CD14-positive monocyte (primary cell): ENCODE measurements at regions not wholly inside any gene's neighbourhood (a gene's known extent, or its start where the extent isn't known, plus 50 kb on each side); places are given as distances from the start of the nearest gene placed in this dataset.

ENCODE experiments used
- DNase-seq, 3 donors: peaks; one replicate each; pipeline ENCODE4 v3.0.0-alpha.2; 2011 to 2022
- H2AFZ ChIP-seq: 2 replicates; pipeline ENCODE4 v1.6.0; 2012; ENCODE audit warnings: mild to moderate bottlenecking, low read depth, low read length, inconsistent platforms; ENCODE audit not compliant: insufficient read depth, poor library complexity, severe bottlenecking
- H3K27ac ChIP-seq, 2 donors: 1 replicate in 1 of 2; 2 replicates in 1 of 2; pipeline ENCODE4 v1.5.1; 2012 to 2013; ENCODE audit warnings: low read length in 2 of 2, control low read depth in 1 of 2, inconsistent platforms in 1 of 2, low read depth in 1 of 2, mild to moderate bottlenecking in 1 of 2
- H3K27me3 ChIP-seq, 2 donors: one replicate each; pipeline versions ENCODE4 v1.6.0 to v1.6.1; 2011 to 2013; ENCODE audit warnings: low read length in 2 of 2; ENCODE audit not compliant: control insufficient read depth in 2 of 2, insufficient read depth in 2 of 2
- H3K36me3 ChIP-seq, 2 donors: replicated peaks in 1 of 2; 1 replicate in 1 of 2; 2 replicates in 1 of 2; pipeline versions ENCODE4 v1.5.1 to v1.6.1; 2012 to 2013; ENCODE audit warnings: low read length in 2 of 2, control low read depth in 1 of 2, inconsistent platforms in 1 of 2, mild to moderate bottlenecking in 1 of 2; ENCODE audit not compliant: insufficient read depth in 2 of 2, control insufficient read depth in 1 of 2
- H3K4me1 ChIP-seq, 2 donors: 1 replicate in 1 of 2; 2 replicates in 1 of 2; pipeline versions ENCODE4 v1.5.1 to v1.6.1; 2012 to 2013; ENCODE audit warnings: low read length in 2 of 2, control low read depth in 1 of 2, inconsistent platforms in 1 of 2, mild to moderate bottlenecking in 1 of 2, moderate library complexity in 1 of 2; ENCODE audit not compliant: insufficient read depth in 2 of 2, control insufficient read depth in 1 of 2
- H3K4me2 ChIP-seq: replicated peaks from 2 replicates; pipeline ENCODE3; 2012; ENCODE audit warnings: low read length, moderate library complexity, mild to moderate bottlenecking; ENCODE audit not compliant: poor library complexity, severe bottlenecking; ENCODE audit errors: extremely low read depth
- H3K4me3 ChIP-seq, 3 experiments: fragments of 200-600 bp in 1 of 3; sonication (generic) in 1 of 3; replicated peaks in 1 of 3; 1 replicate in 2 of 3; 2 replicates in 1 of 3; pipeline ENCODE4 v1.5.1; 2011 to 2013; ENCODE audit warnings: low read length in 3 of 3, mild to moderate bottlenecking in 3 of 3, control low read depth in 2 of 3, low read depth in 2 of 3, inconsistent platforms in 1 of 3, moderate library complexity in 1 of 3
- H3K79me2 ChIP-seq: 2 replicates; pipeline ENCODE4 v1.6.0; 2012; ENCODE audit warnings: mild to moderate bottlenecking, control low read depth, inconsistent platforms, low read length, moderate library complexity; ENCODE audit not compliant: insufficient read depth
- H3K9ac ChIP-seq: 2 replicates; pipeline ENCODE4 v1.6.0; 2017; ENCODE audit warnings: low read length, mild to moderate bottlenecking; ENCODE audit not compliant: insufficient read depth, poor library complexity, severe bottlenecking
- H3K9me3 ChIP-seq, 2 donors: replicated peaks in 1 of 2; 1 replicate in 1 of 2; 2 replicates in 1 of 2; pipeline versions ENCODE4 v1.5.1 to v1.6.1; 2012 to 2013; ENCODE audit warnings: low read length in 2 of 2, control low read depth in 1 of 2; ENCODE audit not compliant: control insufficient read depth in 1 of 2, insufficient read depth in 1 of 2
- H4K20me1 ChIP-seq: 2 replicates; pipeline ENCODE4 v1.6.0; 2012; ENCODE audit warnings: mild to moderate bottlenecking, low read length, control low read depth, moderate library complexity; ENCODE audit not compliant: insufficient read depth
- H3K27ac Mint-ChIP-seq, 7 donors: one replicate each; pipeline ENCODE4 v1.8.0; 2020; ENCODE audit warnings: mild to moderate bottlenecking in 7 of 7, mixed read lengths in 7 of 7, moderate library complexity in 6 of 7, inconsistent platforms in 2 of 7
- H3K27me3 Mint-ChIP-seq, 3 donors: one replicate each; pipeline ENCODE4 v1.8.0; 2021 to 2022; ENCODE audit warnings: low read depth in 3 of 3, mild to moderate bottlenecking in 3 of 3, mixed read lengths in 3 of 3, moderate library complexity in 3 of 3, inconsistent platforms in 1 of 3
- H3K36me3 Mint-ChIP-seq, 2 donors: one replicate each; pipeline ENCODE4 v1.8.0; 2020; ENCODE audit warnings: mixed read lengths in 2 of 2, inconsistent platforms in 1 of 2, mild to moderate bottlenecking in 1 of 2
- H3K4me1 Mint-ChIP-seq: one replicate; pipeline ENCODE4 v1.8.0; 2020; ENCODE audit warnings: mild to moderate bottlenecking, mixed read lengths
- H3K4me3 Mint-ChIP-seq, 2 donors: one replicate each; pipeline ENCODE4 v1.8.0; 2020; ENCODE audit warnings: mild to moderate bottlenecking in 2 of 2, mixed read lengths in 2 of 2, moderate library complexity in 1 of 2
- H3K9me3 Mint-ChIP-seq, 7 donors: one replicate each; pipeline ENCODE4 v1.8.0; 2020 to 2022; ENCODE audit warnings: mixed read lengths in 7 of 7, mild to moderate bottlenecking in 6 of 7, moderate library complexity in 6 of 7, inconsistent platforms in 2 of 7
- WGBS: methylation state at CpG from one replicate; pipeline ENCODE4 v1.1.5; 2013; ENCODE audit warnings: missing lambda C conversion rate; ENCODE audit not compliant: insufficient coverage; 5-methylcytosine and 5-hydroxymethylcytosine counted together
- intact Hi-C, 2 donors: fragments of 100-400 bp; cut with micrococcal nuclease; formaldehyde crosslinking; loops; one replicate each; pipeline versions ENCODE4 v1.15.0 to v1.15.1; 2023
- TF ChIP-seq, protein P1 (sequence below): fragments of 200-600 bp; IDR thresholded peaks from one replicate; pipeline ENCODE4 v1.8.0; 2022; ENCODE audit warnings: antibody characterized with exemption, mild to moderate bottlenecking

GRCh38 chr5:3680821-3681220 lies 85.2 kb downstream of the IRX1 start:
- Mint-ChIP-seq H3K9me3 (peaks cover 4 to 14% (median 8%) of the 10 kb centered on the region in 7 donors), H3K27me3 (peaks cover 0 to 3% (median 2%) of the 10 kb centered on the region in 3 donors), H3K4me3 (no peak overlapping the region), H3K36me3 (no peaks in the 10 kb centered on the region), H3K27ac (no peak overlapping the region), H3K4me1 (no peaks in the 10 kb centered on the region)
- TF ChIP-seq, protein P1, sequence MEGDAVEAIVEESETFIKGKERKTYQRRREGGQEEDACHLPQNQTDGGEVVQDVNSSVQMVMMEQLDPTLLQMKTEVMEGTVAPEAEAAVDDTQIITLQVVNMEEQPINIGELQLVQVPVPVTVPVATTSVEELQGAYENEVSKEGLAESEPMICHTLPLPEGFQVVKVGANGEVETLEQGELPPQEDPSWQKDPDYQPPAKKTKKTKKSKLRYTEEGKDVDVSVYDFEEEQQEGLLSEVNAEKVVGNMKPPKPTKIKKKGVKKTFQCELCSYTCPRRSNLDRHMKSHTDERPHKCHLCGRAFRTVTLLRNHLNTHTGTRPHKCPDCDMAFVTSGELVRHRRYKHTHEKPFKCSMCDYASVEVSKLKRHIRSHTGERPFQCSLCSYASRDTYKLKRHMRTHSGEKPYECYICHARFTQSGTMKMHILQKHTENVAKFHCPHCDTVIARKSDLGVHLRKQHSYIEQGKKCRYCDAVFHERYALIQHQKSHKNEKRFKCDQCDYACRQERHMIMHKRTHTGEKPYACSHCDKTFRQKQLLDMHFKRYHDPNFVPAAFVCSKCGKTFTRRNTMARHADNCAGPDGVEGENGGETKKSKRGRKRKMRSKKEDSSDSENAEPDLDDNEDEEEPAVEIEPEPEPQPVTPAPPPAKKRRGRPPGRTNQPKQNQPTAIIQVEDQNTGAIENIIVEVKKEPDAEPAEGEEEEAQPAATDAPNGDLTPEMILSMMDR: no peak
- no peaks in the 10 kb centered on the region for H3K27me3 ChIP-seq
- H3K9me3 ChIP-seq: no peaks in the 10 kb centered on the region
- no peak overlapping the region for H3K4me3 ChIP-seq
- no peaks in the 10 kb centered on the region for H4K20me1 ChIP-seq
- H3K4me1 ChIP-seq: no peaks in the 10 kb centered on the region
- WGBS: no CpG with 5 or more reads among the region's 5 CpGs
- intact Hi-C loops: no loop called here
- H3K36me3 ChIP-seq: no peaks in the 10 kb centered on the region
- H2AFZ ChIP-seq: no peak overlapping the region
- H3K4me2 ChIP-seq: no peak overlapping the region
- DNase-seq: no peak
- H3K27ac ChIP-seq: no peak overlapping the region
- no peaks in the 10 kb centered on the region for H3K79me2 ChIP-seq
- no peak overlapping the region for H3K9ac ChIP-seq

DNA sequence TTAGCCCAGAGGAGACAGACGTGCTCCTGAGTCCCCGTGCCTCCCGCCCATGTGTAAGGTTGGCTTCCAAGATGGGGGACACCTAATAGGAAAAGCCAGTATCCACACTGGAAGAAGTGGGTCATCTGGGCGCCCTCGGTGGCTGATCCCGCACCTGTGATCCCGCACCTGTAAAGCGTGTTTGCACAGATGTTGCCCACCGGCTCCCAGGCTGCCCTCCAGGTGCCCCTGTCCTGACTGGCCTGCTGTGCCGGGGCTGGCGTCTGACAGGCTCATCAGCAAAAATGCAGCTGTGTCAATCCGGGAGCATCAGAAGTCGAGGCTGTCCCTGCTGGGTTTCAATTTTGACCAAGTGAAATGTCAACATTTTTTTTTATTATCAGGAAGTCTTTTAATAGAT lies 88.5 kb downstream of the IRX1 start:
- TF ChIP-seq, protein P1: no peak
- Mint-ChIP-seq H3K27me3 (peaks cover 0 to 5% (median 2%) of the 10 kb centered on the region in 3 donors), H3K4me1 (no peaks in the 10 kb centered on the region), H3K9me3 (peaks cover 0 to 9% (median 5%) of the 10 kb centered on the region in 7 donors), H3K36me3 (no peaks in the 10 kb centered on the region), H3K27ac (no peak overlapping the region), H3K4me3 (no peak overlapping the region)
- H4K20me1 ChIP-seq: no peaks in the 10 kb centered on the region
- H3K9me3 ChIP-seq: no peaks in the 10 kb centered on the region
- intact Hi-C loops: no loop called here
- H3K79me2 ChIP-seq: no peaks in the 10 kb centered on the region
- H2AFZ ChIP-seq: no peak overlapping the region
- no peaks in the 10 kb centered on the region for H3K36me3 ChIP-seq
- 88% methylated on average over 11 of the region's 13 CpGs for whole genome bisulfite sequencing
- DNase-seq: no peak
- no peak overlapping the region for H3K9ac ChIP-seq
- H3K27me3 ChIP-seq: no peaks in the 10 kb centered on the region
- H3K4me1 ChIP-seq: no peaks in the 10 kb centered on the region
- H3K4me2 ChIP-seq: no peak overlapping the region
- no peak overlapping the region for H3K27ac ChIP-seq
- no peak overlapping the region for H3K4me3 ChIP-seq
